GM12878 (cell line): ENCODE measurements at regions not wholly inside any gene's neighbourhood (a gene's known extent, or its start where the extent isn't known, plus 50 kb on each side); places are given as distances from the start of the nearest gene placed in this dataset.

Source experiments
- ATAC-seq: fragments of 200-7000 bp; cut with Tn5 transposase; 3 replicates; pipeline ENCODE4 v1.9.1; 2020; ENCODE audit warnings: mild to moderate bottlenecking, moderate library complexity
- BruUV-seq: library from RNA; stranded (reverse); fragments of 400-500 nt; replicated peaks from 2 replicates; lab custom pipeline; 2021; lab: Mats Ljungman, UMichigan
- CTCF ChIA-PET: fragments of 300-600 bp; sonication (Branson Sonifier 250); formaldehyde crosslinking; extraction: SDS; loops from one replicate; lab custom pipeline; 2021; ENCODE audit warnings: inconsistent platforms; lab: Yijun Ruan, JAX
- POLR2A ChIA-PET: fragments of 350-600 bp; formaldehyde crosslinking; extraction: SDS; loops from one replicate; lab custom pipeline; 2021; ENCODE audit warnings: inconsistent platforms; lab: Charles Lee
- RAD21 ChIA-PET: fragments of 300-600 bp; sonication (Branson Sonifier 250); formaldehyde crosslinking; loops from one replicate; lab custom pipeline; 2023; ENCODE audit warnings: antibody characterized with exemption; ENCODE audit not compliant: unreplicated experiment; lab: Charles Lee
- SMC1A ChIA-PET: fragments of 300-600 bp; sonication (Branson Sonifier 250); formaldehyde crosslinking; loops from one replicate; lab custom pipeline; 2023; ENCODE audit not compliant: unreplicated experiment, uncharacterized antibody; lab: Charles Lee
- DNase-seq: peaks from one replicate; pipeline ENCODE4 v3.0.0-alpha.2; 2011; ENCODE audit warnings: low read depth, low spot score
- FAIRE-seq: peaks from 3 replicates; lab custom pipeline; 2011; peaks lifted over from hg19 to GRCh38; lab: Jason Lieb, UNC
- H2AFZ ChIP-seq: 2 replicates; pipeline ENCODE4 v1.6.0; 2011; ENCODE audit warnings: low read depth, low read length, control low read depth; ENCODE audit not compliant: control insufficient read depth
- H3K27ac ChIP-seq: 2 replicates; pipeline ENCODE4 v1.5.1; 2011; ENCODE audit warnings: control low read depth; ENCODE audit not compliant: control insufficient read depth, insufficient read depth
- H3K27me3 ChIP-seq, 2 experiments: replicated peaks in 1 of 2; 2 replicates each; pipeline versions ENCODE4 v1.6.0 to v1.6.1; 2011; ENCODE audit warnings: low read length in 1 of 2; ENCODE audit not compliant: control insufficient read depth in 2 of 2, insufficient read depth in 2 of 2
- H3K36me3 ChIP-seq, 2 experiments: 2 replicates each; pipeline ENCODE4 v1.5.1; 2011; ENCODE audit warnings: low read length in 1 of 2; ENCODE audit not compliant: control insufficient read depth in 2 of 2, insufficient read depth in 2 of 2
- H3K4me1 ChIP-seq: 2 replicates; pipeline ENCODE4 v1.6.1; 2011; ENCODE audit warnings: mild to moderate bottlenecking, low read length, moderate library complexity, mixed read lengths; ENCODE audit not compliant: control insufficient read depth, insufficient read depth
- H3K4me2 ChIP-seq: 2 replicates; pipeline ENCODE4 v1.6.0; 2011; ENCODE audit warnings: control low read depth; ENCODE audit not compliant: control insufficient read depth, insufficient read depth
- H3K4me3 ChIP-seq: fragments of 200-600 bp; sonication (generic); 2 replicates; pipeline ENCODE4 v1.5.1; 2016
- H3K79me2 ChIP-seq: 2 replicates; pipeline ENCODE4 v1.6.0; 2011; ENCODE audit warnings: low read length; ENCODE audit not compliant: control insufficient read depth, insufficient read depth
- H3K9ac ChIP-seq: 2 replicates; pipeline ENCODE4 v1.8.0; 2011; ENCODE audit warnings: low read length, control low read depth, mixed read lengths; ENCODE audit not compliant: control insufficient read depth, insufficient read depth
- H3K9me3 ChIP-seq: replicated peaks from 3 replicates; pipeline ENCODE4 v1.5.1; 2011; ENCODE audit warnings: mild to moderate bottlenecking, low read length; ENCODE audit not compliant: control insufficient read depth, insufficient read depth
- H4K20me1 ChIP-seq: 2 replicates; pipeline ENCODE4 v1.6.0; 2011; ENCODE audit not compliant: control insufficient read depth, insufficient read depth
- BHLHE40 ChIP-seq, 2 experiments: fragments of 450-650 bp in 1 of 2; IDR thresholded peaks; 2 replicates each; pipeline ENCODE4 v1.6.1; 2011 to 2017; ENCODE audit warnings: low read depth in 2 of 2, borderline replicate concordance in 1 of 2, improper control_type of control experiment in 1 of 2, low read length in 1 of 2, mild to moderate bottlenecking in 1 of 2
- CEBPZ ChIP-seq: fragments of 150-350 bp; IDR thresholded peaks from 2 replicates; pipeline ENCODE4 v1.6.1; 2016; ENCODE audit warnings: low read depth, low read length
- CHD1 ChIP-seq: IDR thresholded peaks from 2 replicates; pipeline ENCODE4 v1.6.1; 2012; ENCODE audit warnings: low read depth, low read length, improper control_type of control experiment
- CREB1 ChIP-seq: IDR thresholded peaks from 2 replicates; pipeline ENCODE4 v1.6.1; 2012; ENCODE audit warnings: low read depth, mild to moderate bottlenecking, inconsistent platforms
- EP300 ChIP-seq, 2 experiments: fragments of 150-350 bp in 1 of 2; IDR thresholded peaks; 2 replicates each; pipeline ENCODE4 v1.6.1; 2011 to 2012; ENCODE audit warnings: low read depth in 2 of 2, low read length in 2 of 2, borderline replicate concordance in 1 of 2, improper control_type of control experiment in 1 of 2, inconsistent platforms in 1 of 2; ENCODE audit not compliant: control insufficient read depth in 1 of 2
- FOS ChIP-seq: IDR thresholded peaks from 3 replicates; pipeline ENCODE4 v1.6.1; 2011; ENCODE audit warnings: borderline replicate concordance; ENCODE audit not compliant: insufficient read length; ENCODE audit errors: extremely low read depth
- HDAC6 ChIP-seq: fragments of 200-600 bp; sonication (generic); IDR thresholded peaks from one replicate; pipeline ENCODE4 v1.8.0; 2017; ENCODE audit warnings: antibody characterized with exemption; ENCODE audit not compliant: unreplicated experiment
- HDGF ChIP-seq: fragments of 450-650 bp; IDR thresholded peaks from 2 replicates; pipeline ENCODE4 v1.6.1; 2016; ENCODE audit warnings: antibody characterized with exemption
- IRF4 ChIP-seq: IDR thresholded peaks from 2 replicates; pipeline ENCODE4 v1.6.1; 2011; ENCODE audit warnings: low read depth, low read length
- JUNB ChIP-seq: IDR thresholded peaks from 2 replicates; pipeline ENCODE4 v1.6.1; 2016; ENCODE audit warnings: antibody characterized with exemption, mild to moderate bottlenecking
- JUND ChIP-seq: IDR thresholded peaks from 2 replicates; pipeline ENCODE4 v1.6.1; 2012; ENCODE audit warnings: low read depth, mild to moderate bottlenecking, low read length, improper control_type of control experiment, moderate library complexity
- NBN ChIP-seq: fragments of 450-650 bp; IDR thresholded peaks from 2 replicates; pipeline ENCODE4 v1.6.1; 2016
- NFXL1 ChIP-seq: fragments of 450-650 bp; IDR thresholded peaks from 2 replicates; pipeline ENCODE4 v1.6.1; 2017; ENCODE audit warnings: antibody characterized with exemption, mild to moderate bottlenecking, borderline replicate concordance
- PAX5 ChIP-seq: IDR thresholded peaks from 2 replicates; pipeline ENCODE4 v1.6.1; 2011; ENCODE audit warnings: low read depth, low read length, borderline replicate concordance
- PBX3 ChIP-seq: IDR thresholded peaks from 2 replicates; pipeline ENCODE4 v1.6.1; 2011; ENCODE audit warnings: mild to moderate bottlenecking, low read depth, low read length, moderate library complexity; ENCODE audit not compliant: insufficient replicate concordance
- PML ChIP-seq: IDR thresholded peaks from 2 replicates; pipeline ENCODE4 v1.6.1; 2012; ENCODE audit warnings: low read length, inconsistent platforms
- SRF ChIP-seq, 2 experiments: IDR thresholded peaks; 2 replicates each; pipeline ENCODE4 v1.6.1; 2011; ENCODE audit warnings: low read depth in 2 of 2, low read length in 2 of 2, mild to moderate bottlenecking in 1 of 2, moderate library complexity in 1 of 2
- ZZZ3 ChIP-seq: IDR thresholded peaks from 2 replicates; pipeline ENCODE4 v1.6.1; 2011; ENCODE audit warnings: low read depth; ENCODE audit not compliant: control insufficient read depth, insufficient read length
- WGBS: methylation state at CpG from one replicate; pipeline ENCODE4 v1.1.6; 2016; ENCODE audit warnings: low lambda C conversion rate; ENCODE audit not compliant: insufficient replicate concordance, insufficient coverage; ENCODE audit errors: missing lambda C conversion rate; 5-methylcytosine and 5-hydroxymethylcytosine counted together
- in situ Hi-C: fragments of 300-500 bp; cut with MboI; formaldehyde crosslinking; loops from 9 replicates; pipeline ENCODE4 v1.14.3; 2018; ENCODE audit warnings: mixed read lengths
- intact Hi-C: fragments of 100-400 bp; cut with micrococcal nuclease; formaldehyde crosslinking; loops from one replicate; pipeline ENCODE4 v1.14.2; 2022; ENCODE audit not compliant: unreplicated experiment
- TF ChIP-seq, protein P1 (sequence below): fragments of 450-650 bp; IDR thresholded peaks from 2 replicates; pipeline ENCODE4 v1.6.1; 2017; ENCODE audit warnings: low read depth, mild to moderate bottlenecking, moderate library complexity

GRCh38 chrX:15908603-15909290 is 54.1 kb upstream of the AP1S2 start:
- Histone ChIP-seq H3K9ac (no peak overlapping the region), H3K36me3 (no peaks in the 10 kb centered on the region), H3K27ac (no peak overlapping the region), H3K27me3 (no peaks in the 10 kb centered on the region), H4K20me1 (no peaks in the 10 kb centered on the region), H3K4me2 (no peak overlapping the region), H3K79me2 (no peaks in the 10 kb centered on the region), H3K4me3 (no peak overlapping the region), H3K9me3 (no peaks in the 10 kb centered on the region; the same call in 2 of the 3 replicates), H3K4me1 (peaks cover 8% of the 10 kb centered on the region; the same call in 1 of the 2 replicates), H2AFZ (no peak overlapping the region)
- BruUV-seq, result no TSS peak
- in situ Hi-C loops, result no loop called here
- RAD21 ChIA-PET, result interaction anchor here (1.0 kb wide), 1 partner anchor 21 kb away, joined by 3 read pairs; no protein-coding TSS in a partner anchor
- SMC1A ChIA-PET, result interaction anchor here (1.0 to 1.6 kb wide), 4 partner anchors 20 to 60 kb away, joined by 3 to 5 read pairs (median 3); partner anchors contain the start of gene AP1S2
- 76% methylated on average over 4 of the region's 4 CpGs for WGBS
- no peak for ATAC-seq
- CTCF ChIA-PET, result interaction anchor here (0.7 to 0.8 kb wide), 2 partner anchors 15 to 89 kb away, joined by 3 read pairs; no protein-coding TSS in a partner anchor
- POLR2A ChIA-PET, result interaction anchor here (1.0 kb wide), 1 partner anchor 26 kb away, joined by 3 read pairs; no protein-coding TSS in a partner anchor
- DNase-seq, result no peak
- FAIRE-seq, result no peak
- intact Hi-C loops, result no loop called here
- TF ChIP-seq HDGF (no peak), NBN (no peak), EP300 (IDR thresholded peaks at IDR 0.05; ENCODE audit: borderline replicate concordance in 1 of 2, control insufficient read depth in 1 of 2, low read depth in 2 of 2, low read length in 2 of 2) (no peak), BHLHE40 (IDR thresholded peaks at IDR 0.05; ENCODE audit: borderline replicate concordance in 1 of 2, low read depth in 2 of 2, low read length in 1 of 2) (no peak), IRF4 (no peak), PML (no peak), JUNB (no peak), SRF (IDR thresholded peaks at IDR 0.05; ENCODE audit: low read depth in 2 of 2, low read length in 2 of 2) (no peak), CEBPZ (no peak), JUND (no peak), PAX5 (no peak), FOS (no peak), HDAC6 (no peak), NFXL1 (no peak), CREB1 (no peak), ZZZ3 (no peak), PBX3 (no peak), CHD1 (no peak)
- TF ChIP-seq, protein P1, sequence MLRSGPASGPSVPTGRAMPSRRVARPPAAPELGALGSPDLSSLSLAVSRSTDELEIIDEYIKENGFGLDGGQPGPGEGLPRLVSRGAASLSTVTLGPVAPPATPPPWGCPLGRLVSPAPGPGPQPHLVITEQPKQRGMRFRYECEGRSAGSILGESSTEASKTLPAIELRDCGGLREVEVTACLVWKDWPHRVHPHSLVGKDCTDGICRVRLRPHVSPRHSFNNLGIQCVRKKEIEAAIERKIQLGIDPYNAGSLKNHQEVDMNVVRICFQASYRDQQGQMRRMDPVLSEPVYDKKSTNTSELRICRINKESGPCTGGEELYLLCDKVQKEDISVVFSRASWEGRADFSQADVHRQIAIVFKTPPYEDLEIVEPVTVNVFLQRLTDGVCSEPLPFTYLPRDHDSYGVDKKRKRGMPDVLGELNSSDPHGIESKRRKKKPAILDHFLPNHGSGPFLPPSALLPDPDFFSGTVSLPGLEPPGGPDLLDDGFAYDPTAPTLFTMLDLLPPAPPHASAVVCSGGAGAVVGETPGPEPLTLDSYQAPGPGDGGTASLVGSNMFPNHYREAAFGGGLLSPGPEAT, result no peak
